Stimulated activated CD8-positive, alpha-beta memory T cell treated with anti-CD3 and anti-CD28 coated beads, Interleukin-12 subunit alpha, Interleukin-12 subunit beta, amount 100 ng/mL, for 1 hour (primary cell): ENCODE measurements at regions not wholly inside any gene's neighbourhood (a gene's known extent, or its start where the extent isn't known, plus 50 kb on each side); places are given as distances from the start of the nearest gene placed in this dataset.

Source experiments
- DNase-seq: peaks from one replicate; pipeline ENCODE4 v3.0.0-alpha.2; 2020; ENCODE audit warnings: low read depth

DNA sequence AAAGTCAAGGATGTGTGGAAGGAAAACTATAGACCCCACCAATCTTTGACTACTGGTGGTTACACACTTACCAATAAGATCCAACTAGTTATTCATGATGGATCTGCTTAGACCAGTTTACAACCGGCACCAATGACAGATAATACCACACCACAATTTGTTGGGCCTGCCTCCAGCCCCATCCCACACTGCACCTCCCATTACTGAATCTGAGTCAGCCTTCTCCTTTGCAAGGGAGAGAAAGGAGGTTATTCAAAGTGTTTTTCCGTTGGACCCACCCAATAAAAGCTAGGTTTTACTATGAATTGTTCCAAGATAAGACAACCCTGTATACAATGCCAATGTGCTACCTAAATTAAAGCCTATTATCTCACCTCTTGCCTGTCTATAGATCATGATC is 453.5 kb downstream of the MTRR start:
- no peak for DNase-seq

DNA sequence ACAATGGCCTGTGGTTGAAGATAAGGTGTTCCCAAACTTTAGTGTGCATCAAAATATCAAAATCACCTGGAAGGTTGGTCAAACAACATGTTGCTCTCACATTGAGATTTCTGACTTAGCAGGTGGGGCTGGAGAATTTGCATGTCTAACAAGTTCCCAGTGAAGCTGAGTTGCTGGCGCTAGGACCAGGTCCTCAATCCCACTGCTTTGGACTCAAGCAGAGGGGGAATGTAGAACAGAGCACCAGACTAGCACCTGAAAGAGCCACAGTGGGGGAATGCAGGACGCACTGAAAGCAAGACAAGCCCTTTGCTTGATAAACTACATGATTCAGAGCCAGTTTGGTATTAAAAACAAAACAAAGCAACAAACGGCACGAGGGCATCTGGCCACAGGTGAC is 458.1 kb downstream of the MTRR start:
- DNase-seq = no peak

DNA sequence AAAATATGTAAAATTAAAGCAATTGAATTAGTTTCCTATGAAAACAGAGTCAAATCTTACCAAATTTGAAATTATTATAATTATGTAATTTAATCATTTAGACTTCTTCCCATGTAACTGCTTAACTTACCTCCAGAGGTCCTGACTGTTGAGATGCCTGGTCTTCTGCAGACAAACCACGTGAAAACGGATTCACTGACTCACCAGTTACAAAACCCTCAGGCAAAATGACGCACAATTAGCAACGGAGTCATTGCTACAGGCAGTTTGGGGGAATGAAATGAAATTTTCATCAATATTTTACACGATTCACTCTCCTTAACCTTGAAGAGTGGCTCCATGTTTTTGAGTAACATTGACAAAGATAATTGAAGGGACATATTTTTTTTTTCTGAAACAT is 460.8 kb downstream of the MTRR start:
- no peak for DNase-seq

DNA sequence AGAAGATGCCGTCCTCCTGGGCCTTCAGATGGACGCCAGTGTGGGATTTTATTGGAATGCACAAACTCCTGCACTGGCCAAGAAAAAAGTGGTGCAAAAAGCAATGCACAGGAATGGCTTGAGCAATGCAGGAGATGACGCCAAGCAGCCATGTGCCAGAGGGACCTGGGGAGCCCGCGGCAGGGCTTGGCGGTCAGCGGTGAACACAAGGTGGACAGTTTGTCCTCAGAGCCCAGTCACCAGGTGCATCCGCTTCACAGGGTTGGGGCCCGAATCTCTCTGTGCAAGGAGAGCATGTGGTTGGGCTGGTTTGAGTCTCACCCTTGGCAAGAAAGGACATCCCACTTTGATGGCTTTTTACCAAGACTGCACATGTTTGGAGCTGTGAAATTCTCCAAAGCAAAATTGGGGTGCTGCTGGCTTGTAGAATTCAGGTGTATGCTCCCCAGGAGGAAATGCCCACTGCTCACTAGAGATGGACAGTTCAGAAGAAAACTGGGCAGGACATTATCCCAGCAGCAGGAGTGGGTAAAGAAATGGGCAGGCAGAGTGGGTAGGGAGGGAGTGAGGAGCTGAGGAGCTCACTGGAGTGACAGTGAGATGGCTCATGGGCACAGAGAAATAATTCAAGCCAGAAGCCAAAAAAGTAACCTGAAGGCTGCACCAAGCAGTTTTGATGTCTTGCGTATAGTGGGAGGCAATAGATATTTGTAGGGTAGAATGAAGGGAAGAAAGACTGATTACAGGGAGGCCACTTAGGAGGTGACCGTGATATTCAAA is 463.9 kb downstream of the MTRR start:
- DNase-seq = no peak

DNA sequence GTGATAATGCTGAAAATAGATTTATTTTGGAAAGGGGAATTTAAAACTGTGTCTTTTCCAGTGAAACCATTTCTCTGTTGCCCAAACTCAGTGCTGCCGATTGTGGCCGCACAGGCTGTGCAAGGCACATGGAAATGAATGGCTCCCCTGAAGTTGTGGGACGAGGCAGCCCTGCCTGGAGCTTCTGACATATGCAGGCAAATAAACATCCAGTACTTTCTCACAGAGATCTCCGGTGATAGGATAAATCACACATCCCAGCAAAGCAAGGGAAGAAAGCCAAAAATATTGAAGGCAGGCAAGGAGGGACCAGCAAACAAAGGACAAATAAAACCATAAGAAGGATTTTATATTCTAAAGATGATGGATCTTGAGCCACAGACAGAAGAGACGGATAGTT is 464.5 kb downstream of the MTRR start:
- DNase-seq = no peak

DNA sequence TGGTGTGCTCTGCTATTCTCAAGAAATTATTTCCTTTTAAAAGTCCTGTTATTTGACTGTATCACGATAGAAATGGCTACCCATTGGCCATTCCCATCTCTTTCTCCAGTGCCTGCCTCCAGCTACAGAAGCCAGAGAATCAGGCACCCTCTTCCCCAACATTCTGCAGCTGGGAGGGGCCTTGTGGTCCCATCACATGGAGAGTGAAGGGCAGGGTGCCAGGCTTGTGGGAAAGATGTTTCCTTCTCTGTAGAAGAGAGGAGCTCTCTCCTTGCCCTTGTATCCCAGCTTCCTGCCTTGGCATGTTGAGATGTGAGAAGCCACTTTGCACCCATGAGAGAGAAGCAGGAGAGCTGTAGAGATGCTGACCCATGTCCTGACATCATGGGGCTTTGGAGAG is 465.0 kb downstream of the MTRR start:
- no peak for DNase-seq

DNA sequence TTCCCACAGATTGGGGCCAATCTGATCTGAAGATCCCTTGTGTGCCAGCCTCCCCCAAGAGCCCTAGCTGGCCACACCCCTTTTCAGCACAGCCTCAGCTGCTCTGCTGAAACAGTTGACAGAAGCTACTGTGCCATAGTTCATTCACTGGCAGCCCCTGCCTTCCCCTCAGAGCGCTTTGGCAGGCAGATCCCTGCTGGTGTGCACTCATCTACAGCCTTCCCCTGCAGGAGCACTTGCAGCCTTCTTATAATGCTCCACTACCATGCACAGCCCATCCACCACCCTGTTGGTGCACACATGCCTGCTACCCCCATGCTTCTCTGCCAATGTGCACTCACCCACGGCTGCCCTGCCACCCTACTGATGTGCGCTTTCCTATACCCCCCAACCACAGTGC is 471.3 kb downstream of the MTRR start:
- no peak for DNase-seq

DNA sequence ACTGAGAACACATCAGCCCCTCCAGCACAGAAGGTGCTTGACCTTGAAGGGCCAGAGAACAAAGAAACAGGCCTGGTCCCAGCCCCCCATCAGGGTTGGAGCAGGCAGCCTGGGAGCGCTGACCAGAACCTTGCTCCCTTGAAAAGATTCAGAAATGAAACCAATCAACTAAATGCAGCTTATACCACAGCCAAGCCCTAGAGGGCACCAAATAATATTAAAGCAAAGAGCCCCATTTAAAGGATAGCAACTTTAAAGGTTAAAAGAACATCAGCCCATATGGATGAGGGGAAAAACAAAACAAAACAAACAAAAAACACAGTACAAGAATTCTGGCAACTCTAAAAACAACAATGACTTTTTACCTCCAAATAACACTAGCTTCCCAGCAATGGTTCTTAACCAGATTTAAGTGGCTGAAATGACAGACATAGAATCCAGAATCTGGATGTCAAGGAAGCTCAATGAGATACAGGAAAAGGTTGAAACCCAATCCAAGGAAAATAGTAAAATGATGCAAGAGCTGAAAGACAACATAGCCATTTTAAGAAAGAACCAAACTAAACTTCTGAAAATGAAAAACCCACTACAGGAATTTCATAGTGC is 471.9 kb downstream of the MTRR start:
- no peak for DNase-seq

DNA sequence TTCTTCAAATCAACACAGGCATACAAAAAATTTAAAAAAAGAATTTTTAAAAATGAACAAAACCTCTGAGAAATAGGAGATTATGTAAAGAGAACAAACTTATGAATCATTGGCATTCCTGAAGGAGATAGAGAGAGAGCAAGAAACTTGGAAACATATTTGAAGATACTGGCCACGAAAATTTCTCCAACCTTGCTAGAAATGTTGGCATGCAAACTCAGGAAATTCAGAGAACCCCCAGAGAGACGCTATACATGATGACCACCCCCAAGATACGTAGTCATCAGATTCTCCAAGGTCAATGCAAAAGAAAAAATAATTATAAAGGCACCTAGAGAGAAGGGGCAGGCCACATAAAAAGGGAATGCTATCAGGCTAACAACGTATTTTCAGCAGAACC is 472.5 kb downstream of the MTRR start:
- no peak for DNase-seq

DNA sequence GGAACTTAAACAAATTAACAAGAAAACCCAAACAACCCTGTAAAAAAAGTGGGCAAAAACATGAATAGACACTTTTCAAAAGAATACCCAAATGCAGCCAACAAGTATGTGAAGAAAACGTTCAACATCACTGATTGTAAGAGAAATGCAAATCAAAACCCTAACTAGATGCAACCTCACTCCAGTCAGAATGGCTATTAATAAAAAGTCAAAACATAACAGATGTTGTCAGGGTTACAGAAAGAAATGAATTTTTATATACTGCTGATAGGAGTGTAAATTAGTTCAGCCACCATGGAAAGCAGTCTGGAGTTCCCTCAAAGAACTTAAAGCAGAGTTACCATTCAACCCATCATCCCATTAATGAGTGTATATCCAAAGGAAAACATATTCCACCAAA is 479.0 kb downstream of the MTRR start:
- DNase-seq = no peak

DNA sequence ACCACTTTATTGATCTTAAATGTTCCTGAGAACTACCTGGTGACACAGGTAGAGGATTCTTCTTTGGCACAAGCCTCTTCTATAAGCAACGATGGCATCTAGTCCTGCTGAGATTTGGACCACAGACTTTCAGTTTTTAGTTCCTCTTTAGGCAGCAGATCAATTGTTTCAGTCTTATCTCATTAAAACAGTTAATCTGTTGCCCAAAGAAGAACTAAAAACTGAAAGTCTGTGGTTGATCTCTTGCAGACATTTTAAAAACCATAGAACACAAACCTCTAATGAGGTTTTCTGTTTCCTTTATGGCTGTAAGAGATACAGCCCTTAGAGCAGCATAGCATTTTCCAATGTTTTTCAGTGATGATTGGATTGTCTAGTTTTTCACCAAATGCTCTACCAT is 480.9 kb downstream of the MTRR start:
- no peak for DNase-seq

DNA sequence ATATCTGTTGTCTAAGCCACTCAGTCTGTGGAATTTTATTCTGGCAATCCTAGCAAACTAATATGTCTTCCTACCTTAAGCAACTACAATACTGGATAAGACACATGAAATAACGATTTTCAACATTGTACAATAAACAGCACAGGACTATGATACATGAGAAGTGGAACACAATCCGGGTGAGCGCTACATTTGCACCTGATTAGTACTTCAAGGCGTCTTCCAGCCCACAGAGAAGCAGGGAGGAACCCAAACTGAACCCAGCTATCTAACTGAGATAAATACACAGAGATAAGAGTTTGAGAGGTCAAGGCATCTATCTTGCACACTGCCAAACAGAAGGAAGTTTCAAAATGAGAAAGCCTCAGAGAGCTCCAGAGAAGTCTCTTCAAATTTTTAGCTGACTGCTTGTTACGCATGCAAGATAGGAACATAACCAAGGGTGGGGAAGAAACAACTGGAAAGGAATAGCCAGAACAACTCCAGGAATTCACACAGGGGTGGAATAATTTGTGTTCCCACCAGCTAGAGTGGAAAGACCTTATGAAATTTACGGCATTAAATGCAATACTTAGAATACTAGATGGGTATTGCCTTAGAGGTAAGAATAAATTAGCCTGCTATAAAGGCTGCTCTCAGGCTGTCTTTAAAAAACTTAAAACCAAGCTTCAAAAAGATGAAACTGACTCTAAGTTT is 481.8 kb downstream of the MTRR start:
- DNase-seq = no peak

DNA sequence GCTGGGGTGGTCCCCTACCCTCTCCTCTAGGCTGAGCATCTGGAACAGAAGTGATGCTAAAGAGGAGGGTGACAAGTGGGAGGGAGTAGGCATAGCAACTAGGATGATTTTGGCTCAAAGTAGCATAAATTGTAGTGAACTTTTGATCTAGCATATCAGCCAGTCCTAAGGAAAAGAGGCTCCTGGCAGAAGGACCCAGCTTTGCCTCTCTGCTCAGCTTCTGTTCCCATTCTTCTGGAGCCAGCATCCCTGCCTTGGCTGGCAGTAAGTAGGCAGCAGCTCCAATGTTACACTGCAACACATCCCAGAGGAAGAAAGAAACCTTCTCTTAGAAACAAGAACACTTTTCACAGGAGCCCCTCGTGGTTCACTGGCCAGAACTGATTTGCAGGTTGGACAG is 487.0 kb downstream of the MTRR start:
- no peak for DNase-seq

DNA sequence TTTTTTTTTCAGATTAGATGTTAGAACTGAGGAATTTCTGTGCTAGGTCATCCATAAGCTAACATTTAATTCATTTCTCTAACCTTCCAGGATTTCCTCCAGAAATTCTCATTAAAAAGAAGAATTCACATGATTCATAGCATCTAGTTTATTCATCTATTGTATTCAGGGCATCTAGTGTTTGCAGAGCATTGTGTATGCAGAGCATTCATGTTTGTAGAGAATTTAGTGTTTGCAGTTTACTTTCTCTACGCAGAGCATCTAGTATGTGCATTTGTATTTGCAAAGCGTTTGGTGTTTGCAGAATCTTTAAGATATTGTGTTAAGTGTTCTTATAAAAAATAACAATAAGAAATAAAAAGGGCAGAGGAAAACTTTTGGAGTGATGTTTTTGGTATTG is 491.1 kb downstream of the MTRR start:
- no peak for DNase-seq

DNA sequence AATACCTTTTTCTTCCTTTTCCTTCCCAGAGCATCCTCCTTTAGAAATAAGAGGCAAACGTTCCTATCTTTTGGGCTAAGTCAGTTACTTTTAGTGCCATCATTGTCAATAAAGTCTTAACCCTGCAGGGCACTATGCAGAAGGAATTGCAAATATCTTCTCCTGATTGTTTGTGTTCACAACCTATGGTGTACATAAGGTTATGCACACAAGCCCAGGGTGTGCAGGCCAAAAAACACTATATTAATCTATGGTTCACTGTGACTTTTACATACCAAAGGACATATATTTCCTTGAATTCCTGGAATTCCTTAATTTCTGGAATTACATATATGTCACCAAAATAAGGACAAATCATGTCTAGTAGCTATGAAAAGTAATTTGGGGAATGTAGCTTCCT is 493.5 kb downstream of the MTRR start:
- DNase-seq = no peak

DNA sequence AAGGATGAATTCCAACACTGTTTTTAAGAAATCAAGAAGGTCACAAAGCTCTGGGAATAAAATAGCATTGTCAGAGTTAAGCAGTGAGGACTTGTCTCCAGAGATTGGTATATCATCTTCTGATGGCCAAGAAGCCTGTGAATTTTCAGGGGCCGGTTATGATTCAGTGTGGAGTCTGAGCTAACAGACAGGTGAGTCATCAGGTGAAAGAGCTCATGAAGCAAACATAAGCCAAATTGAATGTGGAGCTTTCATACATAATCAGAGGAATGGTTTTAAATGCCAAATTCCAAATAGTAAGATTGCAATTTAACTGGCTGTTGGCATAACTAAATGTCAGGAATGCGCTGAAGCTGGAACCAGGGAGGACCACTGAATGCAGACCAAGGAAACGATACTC is 494.2 kb downstream of the MTRR start:
- no peak for DNase-seq

DNA sequence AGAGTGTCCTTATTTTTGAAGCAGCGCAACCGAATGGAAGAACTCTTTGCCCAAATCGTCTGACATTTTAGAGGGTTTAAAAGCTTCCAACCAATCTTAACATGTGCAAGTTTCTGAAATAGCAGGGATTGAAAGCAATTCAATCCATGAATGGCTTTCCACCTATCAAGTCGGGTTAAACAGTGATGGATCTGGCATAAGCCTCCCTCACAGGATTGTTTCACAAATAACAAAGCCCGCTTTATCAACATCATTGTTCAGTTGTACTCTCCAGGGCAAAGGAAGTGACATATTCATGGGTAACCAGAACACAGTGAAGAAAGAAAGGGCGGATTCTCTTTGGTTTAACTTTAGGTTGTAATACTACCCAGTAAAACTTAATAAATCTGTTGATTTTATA is 497.3 kb downstream of the MTRR start:
- no peak for DNase-seq

DNA sequence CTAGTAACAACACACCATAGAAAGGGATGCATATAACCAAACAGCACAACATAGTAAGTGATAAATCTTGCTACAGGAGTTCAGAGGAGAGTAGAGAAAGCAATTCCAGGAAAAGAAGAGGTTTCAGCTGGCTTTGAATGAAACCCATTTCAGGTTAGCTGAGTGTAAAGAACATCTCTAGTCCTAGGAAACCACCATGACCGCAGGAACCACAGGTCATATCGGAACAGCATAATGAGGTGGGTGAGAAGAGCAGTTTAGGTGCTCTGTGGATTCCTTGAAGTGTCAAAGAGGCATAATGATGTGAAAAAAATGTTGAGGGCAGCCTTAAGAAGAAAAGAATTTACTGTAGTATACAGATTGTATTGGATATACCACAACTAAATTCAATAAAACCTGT is 507.5 kb downstream of the MTRR start:
- DNase-seq = no peak

DNA sequence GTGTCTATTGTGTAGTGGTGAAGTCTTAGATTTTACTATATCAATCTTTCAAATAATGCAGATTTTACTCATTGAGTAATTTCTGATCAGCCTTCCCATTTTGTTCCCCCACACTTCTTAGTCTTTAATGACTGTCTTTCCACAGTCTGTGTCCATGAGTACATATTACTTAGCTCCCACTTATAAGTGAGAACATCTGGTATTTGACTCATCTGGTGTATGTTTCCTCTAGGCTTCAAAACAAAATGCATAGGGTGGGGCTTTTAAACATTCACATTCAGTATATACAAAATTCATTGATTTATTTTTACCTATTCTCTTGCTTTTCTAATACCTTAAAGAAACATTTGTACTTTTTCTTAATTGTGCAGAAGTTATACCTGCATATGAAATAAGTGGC is 513.0 kb downstream of the MTRR start:
- no peak for DNase-seq

DNA sequence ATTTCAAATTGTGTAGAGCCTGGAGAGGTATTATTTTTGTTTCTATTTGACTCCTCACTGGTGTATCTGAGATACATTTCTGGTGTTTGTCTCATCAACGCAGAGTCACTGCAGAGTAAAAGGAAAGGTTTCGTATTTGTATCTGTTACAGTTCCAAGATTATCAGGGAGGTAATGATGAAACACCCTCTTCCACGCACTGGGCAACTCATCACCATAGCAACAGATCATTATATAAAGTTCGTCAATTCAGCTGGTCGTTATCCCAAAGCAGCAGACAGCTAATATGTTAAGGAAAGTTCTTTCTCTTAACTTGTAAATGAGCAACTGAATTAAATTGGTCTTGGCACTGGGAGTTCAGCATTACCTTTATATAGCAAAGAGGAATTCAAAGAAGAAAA is 513.5 kb downstream of the MTRR start:
- no peak for DNase-seq

DNA sequence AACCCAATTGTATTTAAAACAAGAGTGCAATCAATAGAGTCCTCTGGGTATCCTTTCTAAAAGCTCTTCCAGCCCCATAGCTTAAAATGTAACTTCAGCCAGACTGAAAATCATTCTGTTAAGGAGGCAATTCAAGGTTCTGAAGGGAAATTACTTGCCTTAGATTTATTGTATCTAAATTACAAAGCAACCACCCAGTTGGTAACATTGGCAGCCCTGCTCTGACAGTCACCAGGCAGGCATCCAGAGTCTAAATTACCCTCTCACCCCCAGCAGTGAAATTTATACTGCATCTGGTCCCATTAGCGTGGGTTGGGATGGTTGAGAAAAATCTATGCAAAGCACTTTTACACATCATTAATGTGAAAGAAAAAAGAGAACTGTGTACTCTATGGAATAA is 514.7 kb downstream of the MTRR start:
- DNase-seq = no peak

DNA sequence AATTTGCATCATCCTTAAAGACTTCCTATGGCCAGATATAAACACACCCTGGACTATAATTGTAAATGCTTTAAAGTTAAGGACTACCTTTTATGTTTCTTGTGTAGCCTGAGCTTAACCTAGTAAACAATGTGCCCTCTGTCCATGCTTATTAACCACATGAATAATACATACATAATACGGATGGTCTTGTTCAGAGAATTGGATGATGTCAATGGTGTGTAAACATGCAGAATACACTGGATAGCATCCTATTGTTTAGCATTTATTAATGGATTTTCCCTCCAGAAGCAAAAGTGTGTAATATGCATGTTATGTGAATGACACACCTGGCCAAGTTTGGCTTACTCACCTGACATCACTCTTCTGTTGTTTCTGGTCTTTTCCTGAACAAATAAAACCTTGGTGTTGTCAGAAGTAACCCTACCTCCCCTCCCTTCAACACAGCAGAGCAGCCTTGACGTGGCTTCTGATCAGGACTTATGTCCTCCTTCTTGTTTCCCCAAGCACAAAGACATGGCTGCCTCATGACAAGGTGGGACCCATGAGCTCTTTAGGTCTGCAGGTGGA is 517.9 kb downstream of the MTRR start:
- no peak for DNase-seq

DNA sequence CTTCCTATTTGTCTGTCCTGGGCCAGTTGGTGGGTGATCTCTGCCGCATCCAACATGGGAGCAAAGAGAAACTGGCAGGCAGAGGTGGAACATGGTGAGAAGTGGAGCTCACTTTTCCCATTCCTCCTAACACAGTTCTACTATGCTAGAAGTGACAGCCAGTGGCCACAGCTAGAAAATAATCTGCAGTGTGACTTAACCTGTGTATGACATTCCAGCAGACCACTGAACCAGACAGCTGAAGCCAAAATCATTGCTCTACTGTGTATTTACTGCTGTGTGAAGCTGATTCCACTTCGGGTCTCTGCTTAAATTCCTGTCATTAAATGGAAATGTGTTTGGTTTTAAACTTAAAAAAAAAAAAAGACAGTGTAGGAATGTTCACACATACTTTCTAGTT is 523.0 kb downstream of the MTRR start:
- DNase-seq = no peak
